SK-N-SH treated with all-trans-retinoic acid at 6 μM for 48 hours (cell line): ENCODE measurements at regions not wholly inside any gene's neighbourhood (a gene's known extent, or its start where the extent isn't known, plus 50 kb on each side); places are given as distances from the start of the nearest gene placed in this dataset.
"Not testable (repeated sequence)": the region's sequence is repeated elsewhere in the genome, so short reads cannot be mapped to it uniquely, and the experiment has no call there.

Experiments
- ARNTL ChIP-seq: fragments of 450-650 bp; formaldehyde crosslinking; IDR thresholded peaks from 2 replicates; pipeline ENCODE4 v1.5.0; 2020; ENCODE audit warnings: low read depth, mild to moderate bottlenecking, moderate library complexity, borderline replicate concordance
- CREB5 ChIP-seq: fragments of 250-450 bp; sonication (Bioruptor Pico); IDR thresholded peaks from 2 replicates; pipeline ENCODE4 v1.5.1; 2020; ENCODE audit warnings: low read depth, mild to moderate bottlenecking, moderate library complexity
- CSDC2 ChIP-seq: fragments of 250-450 bp; sonication (Bioruptor Pico); IDR thresholded peaks from 2 replicates; pipeline ENCODE4 v1.5.0; 2020; ENCODE audit warnings: mild to moderate bottlenecking, moderate library complexity
- CSRNP3 ChIP-seq: fragments of 250-450 bp; sonication (Bioruptor Pico); IDR thresholded peaks from 2 replicates; pipeline ENCODE4 v1.5.1; 2021; ENCODE audit warnings: mild to moderate bottlenecking, moderate library complexity
- ESRRG ChIP-seq: fragments of 250-450 bp; sonication (Bioruptor Pico); IDR thresholded peaks from 2 replicates; pipeline ENCODE4 v1.6.1; 2021; ENCODE audit warnings: mild to moderate bottlenecking
- PATZ1 ChIP-seq: fragments of 250-450 bp; sonication (Bioruptor Pico); IDR thresholded peaks from 2 replicates; pipeline ENCODE4 v1.8.0; 2020; ENCODE audit warnings: mild to moderate bottlenecking, moderate library complexity, borderline replicate concordance
- PPARA ChIP-seq: fragments of 250-450 bp; sonication (Bioruptor Pico); IDR thresholded peaks from 2 replicates; pipeline ENCODE4 v1.5.0; 2020; ENCODE audit warnings: mild to moderate bottlenecking, borderline replicate concordance
- SNAI2 ChIP-seq: fragments of 250-450 bp; sonication (Bioruptor Pico); IDR thresholded peaks from 2 replicates; pipeline ENCODE4 v1.5.0; 2020; ENCODE audit warnings: mild to moderate bottlenecking, moderate library complexity
- TCF4 ChIP-seq: fragments of 250-450 bp; sonication (Bioruptor Pico); IDR thresholded peaks from 2 replicates; pipeline ENCODE4 v1.8.0; 2021; ENCODE audit warnings: mild to moderate bottlenecking, moderate library complexity, borderline replicate concordance
- TOX ChIP-seq: fragments of 250-450 bp; sonication (Bioruptor Pico); IDR thresholded peaks from 2 replicates; pipeline ENCODE4 v1.8.0; 2021; ENCODE audit warnings: mild to moderate bottlenecking, moderate library complexity, borderline replicate concordance
- ZFP3 ChIP-seq: fragments of 250-450 bp; sonication (Bioruptor Pico); IDR thresholded peaks from 2 replicates; pipeline ENCODE4 v1.5.0; 2020; ENCODE audit warnings: mild to moderate bottlenecking, moderate library complexity
- ZFP30 ChIP-seq: fragments of 450-650 bp; formaldehyde crosslinking; IDR thresholded peaks from 2 replicates; pipeline ENCODE4 v1.5.0; 2022; ENCODE audit warnings: mild to moderate bottlenecking, moderate library complexity
- ZNF8 ChIP-seq: fragments of 450-650 bp; formaldehyde crosslinking; IDR thresholded peaks from 2 replicates; pipeline ENCODE4 v1.5.0; 2020; ENCODE audit warnings: mild to moderate bottlenecking, moderate library complexity

GRCh38 chr6:140649502-140649901 lies 1275.1 kb upstream of the CITED2 start:
- TF ChIP-seq ZFP3 (CRISPR knock-in tag); ZFP30 (CRISPR knock-in tag); CREB5 (CRISPR knock-in tag); PATZ1; CSRNP3 (CRISPR knock-in tag); PPARA (CRISPR knock-in tag); ESRRG; TCF4; CSDC2 (CRISPR knock-in tag); TOX (CRISPR knock-in tag); SNAI2 (CRISPR knock-in tag); ZNF8 (CRISPR knock-in tag); ARNTL (CRISPR knock-in tag): not testable (repeated sequence)
